ENCODE measurements at regions not wholly inside any gene's neighbourhood (a gene's known extent, or its start where the extent isn't known, plus 50 kb on each side); places are given as distances from the start of the nearest gene placed in this dataset.

DNA sequence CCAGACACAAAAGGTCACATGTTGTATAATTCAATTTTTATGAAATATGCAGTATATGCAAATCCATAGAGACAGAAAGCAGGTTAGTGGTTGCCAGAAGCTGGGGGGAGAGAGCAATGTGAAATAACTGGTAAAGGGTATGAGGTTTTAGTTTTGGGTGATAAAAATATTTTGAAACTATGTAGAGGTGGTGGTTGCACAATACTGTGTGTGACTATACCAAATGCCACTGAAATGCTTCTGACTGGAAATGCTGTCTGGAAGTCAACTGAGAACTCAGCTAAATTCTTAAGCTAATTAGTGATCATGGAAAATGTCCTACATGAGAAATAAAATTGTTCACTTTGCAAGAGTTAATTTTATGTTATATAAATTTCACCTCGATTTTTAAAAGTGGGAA, 65.3 kb upstream of the RXFP2 start:
- TF ChIP-seq, protein P1, sequence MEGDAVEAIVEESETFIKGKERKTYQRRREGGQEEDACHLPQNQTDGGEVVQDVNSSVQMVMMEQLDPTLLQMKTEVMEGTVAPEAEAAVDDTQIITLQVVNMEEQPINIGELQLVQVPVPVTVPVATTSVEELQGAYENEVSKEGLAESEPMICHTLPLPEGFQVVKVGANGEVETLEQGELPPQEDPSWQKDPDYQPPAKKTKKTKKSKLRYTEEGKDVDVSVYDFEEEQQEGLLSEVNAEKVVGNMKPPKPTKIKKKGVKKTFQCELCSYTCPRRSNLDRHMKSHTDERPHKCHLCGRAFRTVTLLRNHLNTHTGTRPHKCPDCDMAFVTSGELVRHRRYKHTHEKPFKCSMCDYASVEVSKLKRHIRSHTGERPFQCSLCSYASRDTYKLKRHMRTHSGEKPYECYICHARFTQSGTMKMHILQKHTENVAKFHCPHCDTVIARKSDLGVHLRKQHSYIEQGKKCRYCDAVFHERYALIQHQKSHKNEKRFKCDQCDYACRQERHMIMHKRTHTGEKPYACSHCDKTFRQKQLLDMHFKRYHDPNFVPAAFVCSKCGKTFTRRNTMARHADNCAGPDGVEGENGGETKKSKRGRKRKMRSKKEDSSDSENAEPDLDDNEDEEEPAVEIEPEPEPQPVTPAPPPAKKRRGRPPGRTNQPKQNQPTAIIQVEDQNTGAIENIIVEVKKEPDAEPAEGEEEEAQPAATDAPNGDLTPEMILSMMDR (IDR thresholded peaks at IDR 0.05) = no peak
- TF ChIP-seq POLR2A (IDR thresholded peaks at IDR 0.05) = no peak
